ENCODE measurements at regions not wholly inside any gene's neighbourhood (a gene's known extent, or its start where the extent isn't known, plus 50 kb on each side); places are given as distances from the start of the nearest gene placed in this dataset.
"Not testable (repeated sequence)": the region's sequence is repeated elsewhere in the genome, so short reads cannot be mapped to it uniquely, and the experiment has no call there.

DNA sequence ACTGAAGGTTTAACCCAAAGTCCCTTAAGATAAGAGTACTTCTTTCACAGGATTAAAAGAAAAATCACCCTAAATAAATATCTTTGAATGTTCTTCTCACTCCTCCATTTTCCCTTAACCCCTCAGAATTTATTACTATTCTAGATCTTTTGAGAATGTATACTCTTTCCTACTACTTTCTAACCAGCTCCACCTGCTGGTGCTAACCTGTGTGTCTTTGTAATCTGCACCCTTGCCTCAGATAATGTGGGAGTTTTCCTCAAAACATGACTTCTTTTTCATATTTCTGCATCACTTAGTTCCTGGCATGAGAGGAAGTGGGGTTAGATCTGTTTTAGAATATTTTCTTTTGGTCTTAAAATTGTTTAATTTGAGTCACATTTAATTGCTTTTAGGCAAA is 394.2 kb downstream of the BMP2 start:
- Histone ChIP-seq H3K27ac (no peak overlapping the region), H3K27me3 (no peaks in the 10 kb centered on the region), H3K36me3 (no peaks in the 10 kb centered on the region), H3K4me1 (no peaks in the 10 kb centered on the region), H3K4me3 (no peak overlapping the region), H3K9me3 (no peaks in the 10 kb centered on the region)
- no peak for DNase-seq
- TF ChIP-seq, protein P1, sequence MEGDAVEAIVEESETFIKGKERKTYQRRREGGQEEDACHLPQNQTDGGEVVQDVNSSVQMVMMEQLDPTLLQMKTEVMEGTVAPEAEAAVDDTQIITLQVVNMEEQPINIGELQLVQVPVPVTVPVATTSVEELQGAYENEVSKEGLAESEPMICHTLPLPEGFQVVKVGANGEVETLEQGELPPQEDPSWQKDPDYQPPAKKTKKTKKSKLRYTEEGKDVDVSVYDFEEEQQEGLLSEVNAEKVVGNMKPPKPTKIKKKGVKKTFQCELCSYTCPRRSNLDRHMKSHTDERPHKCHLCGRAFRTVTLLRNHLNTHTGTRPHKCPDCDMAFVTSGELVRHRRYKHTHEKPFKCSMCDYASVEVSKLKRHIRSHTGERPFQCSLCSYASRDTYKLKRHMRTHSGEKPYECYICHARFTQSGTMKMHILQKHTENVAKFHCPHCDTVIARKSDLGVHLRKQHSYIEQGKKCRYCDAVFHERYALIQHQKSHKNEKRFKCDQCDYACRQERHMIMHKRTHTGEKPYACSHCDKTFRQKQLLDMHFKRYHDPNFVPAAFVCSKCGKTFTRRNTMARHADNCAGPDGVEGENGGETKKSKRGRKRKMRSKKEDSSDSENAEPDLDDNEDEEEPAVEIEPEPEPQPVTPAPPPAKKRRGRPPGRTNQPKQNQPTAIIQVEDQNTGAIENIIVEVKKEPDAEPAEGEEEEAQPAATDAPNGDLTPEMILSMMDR (IDR thresholded peaks at IDR 0.05): no peak
- no peak for TF ChIP-seq POLR2A (IDR thresholded peaks at IDR 0.05)
- intact Hi-C loops (cut with DNase I; ENCODE audit: low total_unique reads): no loop called here

GRCh38 chr20:7171911-7172310 is 404.4 kb downstream of the BMP2 start:
- DNase-seq: no peak
- intact Hi-C loops (cut with DNase I; ENCODE audit: low total_unique reads): no loop called here
- TF ChIP-seq, protein P1 (IDR thresholded peaks at IDR 0.05): no peak
- TF ChIP-seq POLR2A (IDR thresholded peaks at IDR 0.05): no peak
- H3K27me3 ChIP-seq: no peaks in the 10 kb centered on the region
- H3K27ac ChIP-seq: no peak overlapping the region
- H3K4me1 ChIP-seq: no peaks in the 10 kb centered on the region
- H3K9me3 ChIP-seq: no peaks in the 10 kb centered on the region
- H3K4me3 ChIP-seq: no peak overlapping the region
- no peaks in the 10 kb centered on the region for H3K36me3 ChIP-seq

GRCh38 chr20:7174554-7174953 is 407.1 kb downstream of the BMP2 start:
- no peak for DNase-seq
- TF ChIP-seq, protein P1 (IDR thresholded peaks at IDR 0.05): no peak
- no peak for TF ChIP-seq POLR2A (IDR thresholded peaks at IDR 0.05)
- H3K4me3 ChIP-seq: no peak overlapping the region
- intact Hi-C loops (cut with DNase I; ENCODE audit: low total_unique reads): no loop called here
- H3K9me3 ChIP-seq: no peaks in the 10 kb centered on the region
- no peaks in the 10 kb centered on the region for H3K27me3 ChIP-seq
- no peaks in the 10 kb centered on the region for H3K4me1 ChIP-seq
- no peaks in the 10 kb centered on the region for H3K36me3 ChIP-seq
- no peak overlapping the region for H3K27ac ChIP-seq

GRCh38 chr20:7175827-7176226 is 408.3 kb downstream of the BMP2 start:
- H3K27ac ChIP-seq; intact Hi-C loops (cut with DNase I; ENCODE audit: low total_unique reads): not testable (repeated sequence)

DNA sequence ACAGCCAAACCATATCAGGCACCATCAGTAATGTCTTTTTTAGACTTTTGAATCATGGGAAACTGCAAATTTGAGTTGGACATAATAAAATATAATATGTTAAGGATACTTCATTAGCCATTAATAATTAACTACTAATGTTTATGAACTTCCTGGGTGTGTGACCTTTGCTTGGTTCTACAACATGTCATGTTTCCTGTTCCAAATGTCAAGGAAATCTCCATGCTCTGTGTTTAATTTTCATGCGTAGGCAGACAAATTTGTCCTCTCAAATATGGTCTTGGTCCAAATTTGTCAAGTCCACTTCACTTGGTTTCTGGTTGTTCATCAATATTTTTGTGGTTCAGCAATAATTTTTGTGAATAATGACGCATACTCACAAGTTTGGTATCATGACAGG is 410.5 kb downstream of the BMP2 start:
- no peak for DNase-seq
- Histone ChIP-seq H3K27ac (no peak overlapping the region), H3K27me3 (no peaks in the 10 kb centered on the region), H3K9me3 (no peaks in the 10 kb centered on the region), H3K4me1 (no peaks in the 10 kb centered on the region), H3K4me3 (no peak overlapping the region), H3K36me3 (no peaks in the 10 kb centered on the region)
- no peak for TF ChIP-seq POLR2A (IDR thresholded peaks at IDR 0.05)
- TF ChIP-seq, protein P1 (IDR thresholded peaks at IDR 0.05): no peak
- intact Hi-C loops (cut with DNase I; ENCODE audit: low total_unique reads): no loop called here

More at GRCh38 chr20:7175827-7176226, 408.3 kb downstream of the BMP2 start:
- not testable (repeated sequence) for DNase-seq, H3K36me3 ChIP-seq, H3K4me1 ChIP-seq, H3K4me3 ChIP-seq, H3K9me3 ChIP-seq, H3K27me3 ChIP-seq

Data from uterus (tissue), 3 donors.